ENCODE measurements at regions not wholly inside any gene's neighbourhood (a gene's known extent, or its start where the extent isn't known, plus 50 kb on each side); places are given as distances from the start of the nearest gene placed in this dataset.

DNA sequence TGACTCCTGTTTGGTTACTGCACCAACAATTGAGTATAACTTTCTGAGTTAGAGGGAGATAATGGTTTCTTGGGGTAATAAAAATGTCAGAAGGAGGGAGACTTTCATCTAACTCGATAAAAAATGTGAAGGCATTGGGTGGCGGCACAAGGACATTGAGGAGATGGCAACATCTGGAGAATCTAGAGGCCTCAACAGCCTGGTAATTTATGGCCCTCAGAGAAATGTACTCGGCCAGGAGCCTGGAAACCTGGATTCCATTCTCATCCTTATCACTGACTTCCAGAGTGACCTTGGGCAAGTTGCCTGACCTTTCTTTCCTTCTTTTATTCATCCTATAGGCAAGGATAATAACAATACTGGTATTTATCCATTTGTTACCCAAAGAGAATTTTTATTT is 173.5 kb upstream of the MEX3C start:
- H3K27ac ChIP-seq = no peak overlapping the region
- no peak overlapping the region for H3K4me3 ChIP-seq
- H3K9ac ChIP-seq (ENCODE audit: insufficient read length) = no peak overlapping the region
- TF ChIP-seq FOXP2 (optimal IDR thresholded peaks at IDR 0.05; ENCODE audit: control extremely low read depth, extremely low read length, insufficient read depth) = no peak
- TF ChIP-seq EZH2 (IDR thresholded peaks at IDR 0.05) = no peak
- TF ChIP-seq POLR2AphosphoS5 (IDR thresholded peaks at IDR 0.05; ENCODE audit: borderline replicate concordance, low read depth, low read length) = no peak
- no peak for DNase-seq (ENCODE audit: low read depth, low spot score)
- no peaks in the 10 kb centered on the region for H3K9me3 ChIP-seq (ENCODE audit: low read depth, low read length)
- no peaks in the 10 kb centered on the region for H3K36me3 ChIP-seq (ENCODE audit: insufficient read depth, low read length)

DNA sequence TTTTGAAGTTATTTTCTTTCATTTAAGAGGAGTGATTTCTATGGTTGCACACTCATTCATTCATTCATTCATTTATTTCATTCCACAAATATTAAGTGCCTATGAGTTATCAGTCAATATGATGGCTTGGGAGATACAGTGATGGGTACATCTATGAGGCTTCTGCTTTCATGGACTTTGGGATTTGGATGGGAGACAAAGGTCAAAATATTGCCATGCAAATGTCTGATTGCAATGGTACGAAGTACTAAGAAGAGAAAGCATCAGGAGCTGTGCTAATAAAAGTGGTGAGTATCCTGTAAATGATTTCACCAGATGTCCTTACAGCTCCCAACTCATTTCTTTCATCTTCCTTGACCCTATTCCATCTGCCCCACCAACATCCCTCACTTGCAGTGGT is 174.4 kb upstream of the MEX3C start:
- Histone ChIP-seq H3K36me3 (ENCODE audit: insufficient read depth, low read length) (no peaks in the 10 kb centered on the region), H3K4me3 (no peak overlapping the region), H3K9ac (ENCODE audit: insufficient read length) (no peak overlapping the region), H3K27ac (no peak overlapping the region), H3K9me3 (ENCODE audit: low read depth, low read length) (no peaks in the 10 kb centered on the region)
- TF ChIP-seq POLR2AphosphoS5 (IDR thresholded peaks at IDR 0.05; ENCODE audit: borderline replicate concordance, low read depth, low read length) (no peak), FOXP2 (optimal IDR thresholded peaks at IDR 0.05; ENCODE audit: control extremely low read depth, extremely low read length, insufficient read depth) (no peak), EZH2 (IDR thresholded peaks at IDR 0.05) (no peak)
- no peak for DNase-seq (ENCODE audit: low read depth, low spot score)

- Histone ChIP-seq H3K27ac (no peak overlapping the region), H3K36me3 (ENCODE audit: insufficient read depth, low read length) (no peaks in the 10 kb centered on the region), H3K9me3 (ENCODE audit: low read depth, low read length) (no peaks in the 10 kb centered on the region), H3K9ac (ENCODE audit: insufficient read length) (no peak overlapping the region), H3K4me3 (no peak overlapping the region)
- DNase-seq (ENCODE audit: low read depth, low spot score) = no peak
- TF ChIP-seq POLR2AphosphoS5 (IDR thresholded peaks at IDR 0.05; ENCODE audit: borderline replicate concordance, low read depth, low read length) (no peak), FOXP2 (optimal IDR thresholded peaks at IDR 0.05; ENCODE audit: control extremely low read depth, extremely low read length, insufficient read depth) (no peak), EZH2 (IDR thresholded peaks at IDR 0.05) (no peak)
Observed at GRCh38 chr18:51382081-51382480, 184.6 kb upstream of the MEX3C start.

GRCh38 chr18:51383116-51383515 is 185.6 kb upstream of the MEX3C start:
- TF ChIP-seq FOXP2 (optimal IDR thresholded peaks at IDR 0.05; ENCODE audit: control extremely low read depth, extremely low read length, insufficient read depth) (no peak), POLR2AphosphoS5 (IDR thresholded peaks at IDR 0.05; ENCODE audit: borderline replicate concordance, low read depth, low read length) (no peak), EZH2 (IDR thresholded peaks at IDR 0.05) (no peak)
- H3K27ac ChIP-seq = no peak overlapping the region
- no peak overlapping the region for H3K4me3 ChIP-seq
- no peak overlapping the region for H3K9ac ChIP-seq (ENCODE audit: insufficient read length)
- H3K36me3 ChIP-seq (ENCODE audit: insufficient read depth, low read length) = no peaks in the 10 kb centered on the region
- H3K9me3 ChIP-seq (ENCODE audit: low read depth, low read length) = no peaks in the 10 kb centered on the region
- no peak for DNase-seq (ENCODE audit: low read depth, low spot score)

DNA sequence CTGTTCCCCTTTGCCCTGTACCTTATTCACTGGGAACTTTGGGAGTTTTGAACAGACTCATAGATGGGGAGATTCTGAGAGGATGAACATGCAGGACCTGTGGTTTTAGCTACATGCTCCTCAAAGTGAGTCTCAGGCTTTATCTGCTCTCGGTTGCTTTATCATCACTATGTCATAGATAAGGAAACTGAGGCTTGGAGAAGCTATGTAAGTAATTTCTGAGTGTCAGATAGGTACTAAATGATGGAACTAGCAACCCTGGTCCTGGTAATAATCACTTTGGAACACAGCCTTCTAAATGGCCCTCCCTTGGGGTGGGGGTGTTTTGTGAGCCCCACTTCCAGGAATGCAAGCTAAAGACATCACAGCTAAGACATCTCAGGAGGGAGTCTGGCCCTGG is 186.2 kb upstream of the MEX3C start:
- TF ChIP-seq EZH2 (IDR thresholded peaks at IDR 0.05) (no peak), POLR2AphosphoS5 (IDR thresholded peaks at IDR 0.05; ENCODE audit: borderline replicate concordance, low read depth, low read length) (no peak), FOXP2 (optimal IDR thresholded peaks at IDR 0.05; ENCODE audit: control extremely low read depth, extremely low read length, insufficient read depth) (no peak)
- no peak overlapping the region for H3K27ac ChIP-seq
- no peaks in the 10 kb centered on the region for H3K36me3 ChIP-seq (ENCODE audit: insufficient read depth, low read length)
- H3K9me3 ChIP-seq (ENCODE audit: low read depth, low read length) = no peaks in the 10 kb centered on the region
- H3K4me3 ChIP-seq = no peak overlapping the region
- DNase-seq (ENCODE audit: low read depth, low spot score) = no peak
- H3K9ac ChIP-seq (ENCODE audit: insufficient read length) = no peak overlapping the region

DNA sequence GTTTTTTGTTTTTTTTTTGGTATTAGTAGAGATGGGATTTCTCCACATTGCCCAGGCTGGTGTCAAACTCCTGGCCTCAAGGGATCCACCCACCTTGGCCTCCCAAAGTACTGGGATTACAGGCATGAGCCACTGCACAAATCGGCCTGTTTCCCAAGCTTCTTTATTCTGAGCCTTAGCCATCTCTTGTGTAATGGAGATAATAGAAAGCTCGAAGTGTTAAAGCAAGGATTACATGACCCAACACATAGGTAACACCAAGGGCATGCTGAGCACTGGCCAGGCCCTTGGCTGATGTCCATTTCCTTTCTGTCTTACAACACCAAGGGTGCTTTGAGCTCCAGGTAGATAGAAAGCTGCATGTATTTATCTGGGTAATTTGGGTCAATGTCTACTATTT is 187.8 kb upstream of the MEX3C start:
- Histone ChIP-seq H3K9ac (ENCODE audit: insufficient read length) (no peak overlapping the region), H3K4me3 (no peak overlapping the region), H3K27ac (no peak overlapping the region), H3K9me3 (ENCODE audit: low read depth, low read length) (no peaks in the 10 kb centered on the region), H3K36me3 (ENCODE audit: insufficient read depth, low read length) (no peaks in the 10 kb centered on the region)
- TF ChIP-seq EZH2 (IDR thresholded peaks at IDR 0.05) = no peak
- TF ChIP-seq POLR2AphosphoS5 (IDR thresholded peaks at IDR 0.05; ENCODE audit: borderline replicate concordance, low read depth, low read length) = no peak
- TF ChIP-seq FOXP2 (optimal IDR thresholded peaks at IDR 0.05; ENCODE audit: control extremely low read depth, extremely low read length, insufficient read depth) = no peak
- no peak for DNase-seq (ENCODE audit: low read depth, low spot score)

DNA sequence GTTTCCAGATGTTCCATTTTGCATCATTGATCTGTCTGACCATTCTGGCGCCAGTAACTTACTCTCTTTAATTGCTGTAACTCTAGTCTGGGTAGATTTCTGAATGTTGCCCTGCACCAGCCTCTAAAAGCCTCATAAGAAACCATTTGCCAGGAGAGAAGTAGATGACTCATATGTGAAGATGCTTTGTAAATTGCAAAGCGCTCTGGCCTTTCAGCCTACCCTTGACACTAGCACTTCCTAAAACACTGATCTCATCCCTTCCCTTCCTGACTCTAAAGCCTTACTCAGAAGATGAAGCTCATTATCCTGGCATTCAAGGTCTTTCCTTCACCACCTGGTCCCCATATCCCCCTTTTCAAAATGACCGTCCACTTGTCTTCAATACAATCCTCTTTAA is 193.2 kb upstream of the MEX3C start:
- H3K4me3 ChIP-seq = no peak overlapping the region
- no peak overlapping the region for H3K27ac ChIP-seq
- H3K9ac ChIP-seq (ENCODE audit: insufficient read length) = no peak overlapping the region
- no peaks in the 10 kb centered on the region for H3K9me3 ChIP-seq (ENCODE audit: low read depth, low read length)
- H3K36me3 ChIP-seq (ENCODE audit: insufficient read depth, low read length) = no peaks in the 10 kb centered on the region
- no peak for TF ChIP-seq POLR2AphosphoS5 (IDR thresholded peaks at IDR 0.05; ENCODE audit: borderline replicate concordance, low read depth, low read length)
- no peak for DNase-seq (ENCODE audit: low read depth, low spot score)

GRCh38 chr18:51391215-51391614 is 193.7 kb upstream of the MEX3C start:
- Histone ChIP-seq H3K9me3 (ENCODE audit: low read depth, low read length) (no peaks in the 10 kb centered on the region), H3K36me3 (ENCODE audit: insufficient read depth, low read length) (no peaks in the 10 kb centered on the region), H3K27ac (no peak overlapping the region), H3K9ac (ENCODE audit: insufficient read length) (no peak overlapping the region), H3K4me3 (no peak overlapping the region)
- no peak for DNase-seq (ENCODE audit: low read depth, low spot score)
- TF ChIP-seq POLR2AphosphoS5 (IDR thresholded peaks at IDR 0.05; ENCODE audit: borderline replicate concordance, low read depth, low read length) = no peak
- TF ChIP-seq FOXP2 (optimal IDR thresholded peaks at IDR 0.05; ENCODE audit: control extremely low read depth, extremely low read length, insufficient read depth) = no peak
- TF ChIP-seq EZH2 (IDR thresholded peaks at IDR 0.05) = no peak

- no peak for DNase-seq (ENCODE audit: low read depth, low spot score)
- Histone ChIP-seq H3K27ac (no peak overlapping the region), H3K4me3 (no peak overlapping the region), H3K9ac (ENCODE audit: insufficient read length) (no peak overlapping the region), H3K36me3 (ENCODE audit: insufficient read depth, low read length) (no peaks in the 10 kb centered on the region), H3K9me3 (ENCODE audit: low read depth, low read length) (no peaks in the 10 kb centered on the region)
- TF ChIP-seq EZH2 (IDR thresholded peaks at IDR 0.05) (no peak), FOXP2 (optimal IDR thresholded peaks at IDR 0.05; ENCODE audit: control extremely low read depth, extremely low read length, insufficient read depth) (no peak), POLR2AphosphoS5 (IDR thresholded peaks at IDR 0.05; ENCODE audit: borderline replicate concordance, low read depth, low read length) (no peak)
Observed at GRCh38 chr18:51391731-51392130, 194.2 kb upstream of the MEX3C start.
